ENCODE measurements at regions not wholly inside any gene's neighbourhood (a gene's known extent, or its start where the extent isn't known, plus 50 kb on each side); places are given as distances from the start of the nearest gene placed in this dataset.

- no peaks in the 10 kb centered on the region for H3K27me3 ChIP-seq (ENCODE audit: control insufficient read depth, low read length)
- H3F3A ChIP-seq (ENCODE audit: control insufficient read depth, insufficient read depth): no peaks in the 10 kb centered on the region
- H3K27ac ChIP-seq (ENCODE audit: low read depth, low read length): no peak overlapping the region
- H3K4me3 ChIP-seq (ENCODE audit: low read length): no peak overlapping the region
- H3K9me3 ChIP-seq (ENCODE audit: control insufficient read depth, insufficient read depth, low read length): no peaks in the 10 kb centered on the region
- H3K4me2 ChIP-seq (ENCODE audit: low read length): no peak overlapping the region
- no peaks in the 10 kb centered on the region for H3K4me1 ChIP-seq (ENCODE audit: control insufficient read depth, low read length)
- H4K20me1 ChIP-seq (ENCODE audit: control insufficient read depth, insufficient read depth, low read depth, low read length): no peaks in the 10 kb centered on the region
- H3K36me3 ChIP-seq (ENCODE audit: control insufficient read depth, low read length): no peaks in the 10 kb centered on the region
- no peaks in the 10 kb centered on the region for H3K79me2 ChIP-seq (ENCODE audit: control insufficient read depth, low read length)
- TF ChIP-seq, protein P1, sequence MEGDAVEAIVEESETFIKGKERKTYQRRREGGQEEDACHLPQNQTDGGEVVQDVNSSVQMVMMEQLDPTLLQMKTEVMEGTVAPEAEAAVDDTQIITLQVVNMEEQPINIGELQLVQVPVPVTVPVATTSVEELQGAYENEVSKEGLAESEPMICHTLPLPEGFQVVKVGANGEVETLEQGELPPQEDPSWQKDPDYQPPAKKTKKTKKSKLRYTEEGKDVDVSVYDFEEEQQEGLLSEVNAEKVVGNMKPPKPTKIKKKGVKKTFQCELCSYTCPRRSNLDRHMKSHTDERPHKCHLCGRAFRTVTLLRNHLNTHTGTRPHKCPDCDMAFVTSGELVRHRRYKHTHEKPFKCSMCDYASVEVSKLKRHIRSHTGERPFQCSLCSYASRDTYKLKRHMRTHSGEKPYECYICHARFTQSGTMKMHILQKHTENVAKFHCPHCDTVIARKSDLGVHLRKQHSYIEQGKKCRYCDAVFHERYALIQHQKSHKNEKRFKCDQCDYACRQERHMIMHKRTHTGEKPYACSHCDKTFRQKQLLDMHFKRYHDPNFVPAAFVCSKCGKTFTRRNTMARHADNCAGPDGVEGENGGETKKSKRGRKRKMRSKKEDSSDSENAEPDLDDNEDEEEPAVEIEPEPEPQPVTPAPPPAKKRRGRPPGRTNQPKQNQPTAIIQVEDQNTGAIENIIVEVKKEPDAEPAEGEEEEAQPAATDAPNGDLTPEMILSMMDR (IDR thresholded peaks at IDR 0.05; ENCODE audit: low read depth, low read length, poor library complexity, severe bottlenecking): no peak
- TF ChIP-seq EZH2phosphoT487 (IDR thresholded peaks at IDR 0.05; ENCODE audit: borderline replicate concordance, low read length): no peak
- no peaks in the 10 kb centered on the region for H3K9me2 ChIP-seq (replicated peaks; ENCODE audit: control insufficient read depth, low read length)
Measured at GRCh38 chr4:63906660-63907183, 502.5 kb downstream of the TECRL start.

- no peaks in the 10 kb centered on the region for H3K9me2 ChIP-seq (replicated peaks; ENCODE audit: control insufficient read depth, low read length)
- H3K4me1 ChIP-seq (ENCODE audit: control insufficient read depth, low read length): no peaks in the 10 kb centered on the region
- H4K20me1 ChIP-seq (ENCODE audit: control insufficient read depth, insufficient read depth, low read depth, low read length): no peaks in the 10 kb centered on the region
- TF ChIP-seq, protein P1 (IDR thresholded peaks at IDR 0.05; ENCODE audit: low read depth, low read length, poor library complexity, severe bottlenecking): no peak
- no peak for TF ChIP-seq EZH2phosphoT487 (IDR thresholded peaks at IDR 0.05; ENCODE audit: borderline replicate concordance, low read length)
- no peak overlapping the region for H3K4me2 ChIP-seq (ENCODE audit: low read length)
- no peaks in the 10 kb centered on the region for H3K36me3 ChIP-seq (ENCODE audit: control insufficient read depth, low read length)
- H3K27ac ChIP-seq (ENCODE audit: low read depth, low read length): no peak overlapping the region
- no peaks in the 10 kb centered on the region for H3K9me3 ChIP-seq (ENCODE audit: control insufficient read depth, insufficient read depth, low read length)
- no peaks in the 10 kb centered on the region for H3K79me2 ChIP-seq (ENCODE audit: control insufficient read depth, low read length)
- no peaks in the 10 kb centered on the region for H3K27me3 ChIP-seq (ENCODE audit: control insufficient read depth, low read length)
- no peaks in the 10 kb centered on the region for H3F3A ChIP-seq (ENCODE audit: control insufficient read depth, insufficient read depth)
- no peak overlapping the region for H3K4me3 ChIP-seq (ENCODE audit: low read length)
Measured at GRCh38 chr4:63904201-63904600, 505.0 kb downstream of the TECRL start.

- Histone ChIP-seq H3K4me1 (ENCODE audit: control insufficient read depth, low read length) (no peaks in the 10 kb centered on the region), H3K4me2 (ENCODE audit: low read length) (no peak overlapping the region), H3K27me3 (ENCODE audit: control insufficient read depth, low read length) (no peaks in the 10 kb centered on the region), H3F3A (ENCODE audit: control insufficient read depth, insufficient read depth) (no peaks in the 10 kb centered on the region), H4K20me1 (ENCODE audit: control insufficient read depth, insufficient read depth, low read depth, low read length) (no peaks in the 10 kb centered on the region), H3K79me2 (ENCODE audit: control insufficient read depth, low read length) (no peaks in the 10 kb centered on the region), H3K9me2 (replicated peaks; ENCODE audit: control insufficient read depth, low read length) (no peaks in the 10 kb centered on the region), H3K4me3 (ENCODE audit: low read length) (no peak overlapping the region), H3K27ac (ENCODE audit: low read depth, low read length) (no peak overlapping the region), H3K9me3 (ENCODE audit: control insufficient read depth, insufficient read depth, low read length) (no peaks in the 10 kb centered on the region), H3K36me3 (ENCODE audit: control insufficient read depth, low read length) (no peaks in the 10 kb centered on the region)
- TF ChIP-seq, protein P1 (IDR thresholded peaks at IDR 0.05; ENCODE audit: low read depth, low read length, poor library complexity, severe bottlenecking): no peak
- no peak for TF ChIP-seq EZH2phosphoT487 (IDR thresholded peaks at IDR 0.05; ENCODE audit: borderline replicate concordance, low read length)
Measured at GRCh38 chr4:63901304-63901703, 507.9 kb downstream of the TECRL start.

All from DOHH2 (cell line).